Cerebellar cortex (tissue), 1 donor: ENCODE measurements at regions not wholly inside any gene's neighbourhood (a gene's known extent, or its start where the extent isn't known, plus 50 kb on each side); places are given as distances from the start of the nearest gene placed in this dataset.
"Not testable (repeated sequence)": the region's sequence is repeated elsewhere in the genome, so short reads cannot be mapped to it uniquely, and the experiment has no call there.

Experiments
- DNase-seq: peaks from one replicate; pipeline ENCODE4 v3.0.0-alpha.2; 2015; ENCODE audit warnings: low spot score

DNA sequence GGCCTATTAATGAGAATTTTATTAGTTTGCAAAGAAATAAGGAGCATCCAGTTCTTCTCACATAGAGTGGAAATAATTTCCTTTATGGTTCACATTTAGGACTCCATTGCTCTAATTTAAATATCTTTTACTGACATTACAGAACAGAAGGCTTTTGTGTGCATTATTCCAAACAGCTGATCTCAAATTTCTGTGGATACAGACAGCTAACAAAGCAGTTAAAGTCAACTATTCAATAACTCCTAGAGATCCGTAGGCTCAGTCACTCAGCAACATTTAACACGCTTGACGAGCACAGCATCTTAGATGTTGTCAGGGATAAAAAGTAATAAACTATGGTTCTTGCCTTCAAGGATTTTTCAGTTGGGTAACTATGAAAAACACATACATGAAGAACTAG, 305.8 kb upstream of the SYNCRIP start:
- no peak for DNase-seq

DNA sequence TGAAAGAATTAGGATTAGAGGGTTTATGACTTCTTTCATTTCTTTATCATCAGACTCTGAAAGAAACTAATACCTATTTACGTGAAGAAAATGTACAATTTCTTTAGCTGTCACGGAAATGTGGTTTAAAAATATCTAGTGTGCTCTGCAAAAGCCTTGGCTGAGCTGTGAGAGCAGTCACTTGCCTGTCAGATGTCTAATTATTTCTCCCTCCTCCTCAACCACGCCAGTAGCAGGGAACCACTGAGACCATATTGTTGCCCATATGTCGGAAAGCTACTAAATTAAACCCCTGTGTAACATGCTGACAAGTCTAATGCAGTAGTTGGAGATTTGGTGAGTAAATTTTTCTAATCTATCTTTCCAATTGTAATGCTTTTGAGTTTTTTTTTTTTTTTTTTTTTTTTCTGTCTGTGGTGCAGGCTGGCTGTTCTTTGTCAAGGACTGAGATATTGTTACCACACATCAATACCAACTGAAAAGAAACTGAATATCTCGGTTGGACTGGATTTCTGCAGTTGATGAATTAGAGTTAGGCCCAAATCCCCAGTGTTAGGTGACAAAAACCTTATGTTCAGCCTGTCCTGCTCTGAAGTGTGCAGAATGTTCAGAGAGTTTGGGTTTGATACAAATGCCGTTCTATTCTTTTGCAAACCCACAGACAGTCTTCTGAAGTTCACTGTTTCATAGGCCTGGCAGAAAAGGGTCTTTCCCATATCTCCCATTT, 302.9 kb upstream of the SYNCRIP start:
- DNase-seq, result peak; percentile 97

DNA sequence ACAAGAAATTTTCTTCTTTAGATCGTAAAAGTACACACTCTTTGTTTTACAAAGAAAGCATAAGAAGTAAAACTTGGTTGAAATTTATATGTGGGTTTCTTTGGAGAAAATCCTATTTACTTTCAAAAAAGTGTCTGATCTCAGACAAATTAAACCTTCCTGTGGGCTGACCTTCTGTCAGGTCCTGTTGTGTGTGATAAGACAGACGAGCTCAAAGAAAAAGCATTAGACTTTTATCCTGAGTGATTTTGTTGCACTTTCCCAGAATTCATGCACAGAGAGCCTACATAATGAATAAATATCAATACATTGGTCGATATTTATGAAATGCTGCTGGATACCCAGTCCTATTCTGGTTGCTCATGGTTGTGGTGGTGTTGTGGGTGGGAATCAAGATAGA, 302.1 kb upstream of the SYNCRIP start:
- DNase-seq, result peak; percentile 52

DNA sequence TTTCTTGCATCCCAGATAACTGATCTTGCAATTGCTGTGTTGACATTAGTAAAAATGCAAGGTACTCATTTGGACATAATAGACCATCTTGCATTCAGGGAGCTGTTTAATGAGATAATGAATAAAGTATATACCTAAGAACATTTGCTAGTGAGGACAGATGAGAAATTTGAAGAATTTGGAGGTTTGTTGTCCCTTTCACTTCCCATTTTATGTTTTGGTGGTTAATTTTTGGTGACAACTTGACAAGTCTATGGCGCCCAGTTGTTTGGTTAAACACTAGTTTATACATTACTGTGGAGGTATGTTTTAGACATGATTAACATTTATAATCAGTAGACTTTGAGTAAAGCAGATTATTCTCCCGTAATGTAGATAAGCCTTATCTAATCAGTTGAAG, 300.2 kb upstream of the SYNCRIP start:
- DNase-seq, result no peak

DNA sequence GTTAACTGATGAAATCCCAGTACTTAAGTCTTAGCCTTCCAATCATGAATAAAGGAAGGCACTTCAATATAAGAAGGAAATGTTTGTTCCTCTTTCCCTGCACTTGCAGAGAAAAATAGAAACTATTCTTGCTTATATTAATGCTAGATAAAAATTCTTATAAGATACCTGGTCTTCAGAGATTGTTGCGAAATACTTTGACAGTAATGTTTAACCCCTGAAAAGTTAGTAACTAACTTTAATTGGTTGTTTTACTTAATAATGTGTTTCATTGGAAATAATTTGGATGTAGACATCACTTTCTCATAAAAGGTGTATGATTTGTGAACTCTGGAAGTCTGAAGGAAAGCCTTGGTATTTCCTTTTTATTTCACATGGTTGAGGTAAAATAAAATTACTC, 294.2 kb upstream of the SYNCRIP start:
- DNase-seq, result no peak

DNA sequence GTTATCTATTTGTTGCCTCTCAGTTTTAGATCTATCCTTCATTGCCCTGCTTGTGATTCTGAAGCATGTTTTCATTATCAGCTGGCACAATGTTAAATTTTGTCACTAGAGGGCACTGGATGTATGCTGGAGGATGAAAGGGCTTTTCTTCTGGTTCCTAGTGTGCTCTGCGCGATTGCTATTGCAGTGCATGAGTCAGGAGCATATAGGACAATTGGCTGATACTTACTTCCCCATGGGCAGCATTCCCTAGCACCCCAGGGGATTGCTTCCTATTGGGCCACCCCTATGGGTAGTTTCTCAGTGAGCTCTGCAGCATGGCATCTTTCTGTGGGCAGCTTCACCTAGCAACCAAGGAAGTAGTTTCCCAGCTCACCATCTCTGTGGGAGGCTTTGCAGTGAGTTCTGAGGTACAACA, 280.3 kb upstream of the SYNCRIP start:
- peak; percentile 94 for DNase-seq

DNA sequence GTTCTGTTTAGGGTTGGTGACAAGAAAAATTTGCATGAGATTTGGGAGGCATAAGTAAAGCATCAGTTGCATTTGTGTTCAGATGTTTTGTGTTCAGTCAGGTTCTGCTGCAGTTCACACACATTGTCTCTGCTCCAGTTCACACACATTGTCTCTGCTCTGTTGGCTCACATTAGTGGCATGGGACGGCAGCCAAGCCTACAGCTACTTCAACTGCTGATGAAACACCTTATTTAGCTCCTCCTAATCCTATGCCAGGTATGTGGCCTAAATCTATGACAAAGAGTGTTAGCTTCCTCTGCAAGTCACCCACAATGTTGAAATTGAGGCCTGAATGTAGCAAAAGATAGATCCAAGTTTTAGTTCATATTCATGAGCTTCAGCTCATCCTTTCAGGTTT, 278.1 kb upstream of the SYNCRIP start:
- DNase-seq, result peak; percentile 98

DNA sequence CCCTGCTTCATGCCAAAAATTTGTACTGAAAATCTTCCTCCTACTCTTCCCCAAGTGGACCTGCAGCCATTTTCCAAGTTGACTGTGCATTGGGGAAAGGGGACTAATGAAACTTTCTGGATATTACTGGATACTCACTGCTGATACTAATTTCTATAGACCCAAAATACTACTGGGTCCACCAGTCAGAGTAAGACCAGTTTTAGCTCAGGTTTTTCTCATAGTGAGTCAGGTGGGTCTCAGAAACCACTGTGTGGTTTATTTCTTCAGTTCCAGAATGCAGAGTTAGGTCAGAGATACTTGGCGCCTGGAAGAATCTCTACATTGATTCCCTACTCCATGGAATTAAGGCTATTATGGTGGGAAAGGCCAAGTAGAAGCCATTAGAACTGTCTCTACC, 274.8 kb upstream of the SYNCRIP start:
- DNase-seq, result no peak

DNA sequence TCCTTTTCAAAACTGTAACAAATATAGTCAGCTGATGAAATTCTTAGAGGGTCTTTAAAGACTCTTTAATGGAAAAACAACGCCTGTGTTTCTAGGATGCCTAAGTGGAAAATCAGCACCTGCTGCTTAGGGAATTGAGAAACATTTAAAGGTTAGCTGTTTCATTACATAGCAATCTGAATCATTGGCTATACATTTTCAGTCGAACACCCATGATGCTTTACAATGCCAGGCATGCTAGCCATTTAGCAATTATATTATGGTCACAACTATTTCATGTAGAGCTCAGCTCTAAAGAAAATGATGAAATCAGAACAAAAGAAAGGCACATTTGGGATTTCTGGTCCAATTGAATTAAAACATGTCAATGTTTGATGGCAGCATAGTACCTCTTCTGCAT, 270.3 kb upstream of the SYNCRIP start:
- DNase-seq, result no peak

DNA sequence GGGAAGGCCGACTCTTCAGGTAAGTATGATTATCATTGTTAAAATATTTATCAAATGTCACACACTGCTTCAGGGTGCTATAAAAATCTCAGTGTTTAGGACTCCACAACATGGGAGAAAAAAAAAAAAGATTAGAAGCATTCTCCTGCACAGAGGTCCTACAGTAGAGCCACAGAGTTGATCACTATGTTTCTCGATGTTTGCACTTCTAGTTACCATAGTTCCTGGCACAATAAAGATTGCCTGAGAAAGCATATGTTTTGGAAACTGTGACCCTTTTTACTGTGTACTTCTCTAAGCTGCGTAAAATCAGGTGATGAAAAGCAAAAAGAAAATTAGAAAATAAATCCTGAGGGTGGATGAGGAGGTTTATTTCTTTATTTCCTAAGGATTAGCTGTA, 269.9 kb upstream of the SYNCRIP start:
- no peak for DNase-seq

DNA sequence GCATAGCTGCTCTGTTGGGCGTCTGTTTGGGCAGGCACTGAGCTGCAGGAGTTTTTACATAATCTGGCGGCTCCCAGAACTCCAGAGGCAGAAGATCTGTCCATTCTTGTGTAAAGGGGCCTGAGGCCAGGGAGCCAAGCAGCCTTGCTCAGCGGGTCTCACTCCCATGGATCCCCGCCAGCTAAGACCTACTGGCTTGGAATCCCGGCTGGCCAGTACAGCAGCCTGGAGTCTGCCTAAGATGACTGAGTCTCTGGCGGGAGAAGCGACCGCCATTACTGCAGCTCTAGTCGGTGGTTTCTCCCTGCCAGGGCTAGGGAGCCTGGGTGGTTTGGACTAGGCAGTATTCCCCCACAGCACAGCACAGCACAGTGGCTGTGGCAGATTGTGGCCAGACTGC, 268.4 kb upstream of the SYNCRIP start:
- DNase-seq, result peak; percentile 43

DNA sequence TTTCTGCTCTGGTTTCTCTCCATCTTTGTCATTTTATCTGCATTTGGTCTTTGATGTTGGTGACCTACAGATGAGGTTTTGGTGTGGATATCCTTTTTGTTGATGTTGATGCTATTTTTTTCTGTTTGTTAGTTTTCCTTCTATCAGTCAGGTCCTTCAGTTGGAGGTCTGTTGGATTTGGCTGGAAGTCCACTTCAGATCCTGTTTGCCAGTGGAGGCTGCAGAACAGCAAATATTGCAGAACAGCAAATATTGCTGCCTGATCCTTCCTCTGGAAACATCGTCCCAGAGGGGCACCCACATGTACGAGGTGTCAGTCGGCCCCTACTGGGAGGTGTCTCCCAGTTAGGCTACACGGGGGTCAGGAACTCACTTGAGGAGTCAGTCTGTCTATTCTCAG, 265.4 kb upstream of the SYNCRIP start:
- not testable (repeated sequence) for DNase-seq

DNA sequence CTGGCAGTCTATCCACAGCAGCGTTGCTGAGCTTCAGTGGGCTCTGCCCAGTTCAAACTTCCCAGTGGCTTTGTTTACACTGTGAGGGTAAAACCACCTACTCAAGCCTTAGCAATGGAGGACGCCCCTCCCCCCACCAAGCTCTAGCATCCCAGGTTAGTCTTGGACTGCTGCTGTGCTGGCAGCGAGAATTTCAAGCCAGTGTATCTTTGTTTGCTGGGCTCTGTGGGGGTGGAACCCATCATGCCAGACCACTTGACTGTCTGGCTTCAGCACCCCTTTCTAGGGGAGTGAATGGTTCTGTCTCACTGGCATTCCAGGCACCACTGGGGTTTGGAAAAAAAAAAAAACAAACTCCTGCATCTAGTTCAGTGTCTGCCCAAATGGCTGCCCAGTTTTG, 249.7 kb upstream of the SYNCRIP start:
- DNase-seq, result no peak

DNA sequence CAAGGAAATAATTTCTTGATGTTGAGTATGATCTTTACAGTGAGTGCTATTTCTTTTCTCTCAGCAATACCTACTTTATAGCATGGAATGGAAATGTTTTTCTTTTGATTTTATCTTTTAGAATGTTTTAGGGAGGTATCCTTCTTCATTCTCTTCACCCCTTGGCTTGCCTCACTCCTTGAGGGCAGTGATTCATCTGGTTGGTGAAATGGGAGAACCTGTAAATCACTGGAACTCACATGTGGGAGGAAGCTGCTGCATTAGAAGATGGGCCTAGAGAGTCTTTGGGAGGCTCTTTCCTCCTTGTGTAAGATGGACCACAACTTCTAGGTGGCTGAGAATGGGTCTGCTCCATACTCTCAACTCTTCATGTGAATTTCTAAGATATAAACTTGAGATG, 244.8 kb upstream of the SYNCRIP start:
- DNase-seq, result no peak

DNA sequence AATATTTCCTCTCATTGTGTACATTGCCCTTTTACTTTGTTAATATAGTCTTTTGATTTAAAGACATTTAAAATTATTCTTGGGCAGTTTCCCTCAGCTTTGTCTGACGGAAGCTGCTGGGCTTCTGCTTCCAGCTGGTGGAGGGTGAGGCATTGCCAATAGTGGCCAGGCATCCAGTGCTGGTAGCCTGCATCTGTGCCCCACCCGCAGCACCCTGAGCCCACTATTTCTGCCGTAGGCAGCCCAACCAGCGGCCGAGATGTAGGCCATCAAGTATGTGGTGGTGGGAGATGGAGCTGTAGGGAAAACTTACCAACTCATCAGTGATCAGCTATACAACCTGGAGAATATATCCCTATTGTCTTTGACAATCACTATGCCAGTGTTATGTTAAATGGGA, 226.0 kb upstream of the SYNCRIP start:
- no peak for DNase-seq

DNA sequence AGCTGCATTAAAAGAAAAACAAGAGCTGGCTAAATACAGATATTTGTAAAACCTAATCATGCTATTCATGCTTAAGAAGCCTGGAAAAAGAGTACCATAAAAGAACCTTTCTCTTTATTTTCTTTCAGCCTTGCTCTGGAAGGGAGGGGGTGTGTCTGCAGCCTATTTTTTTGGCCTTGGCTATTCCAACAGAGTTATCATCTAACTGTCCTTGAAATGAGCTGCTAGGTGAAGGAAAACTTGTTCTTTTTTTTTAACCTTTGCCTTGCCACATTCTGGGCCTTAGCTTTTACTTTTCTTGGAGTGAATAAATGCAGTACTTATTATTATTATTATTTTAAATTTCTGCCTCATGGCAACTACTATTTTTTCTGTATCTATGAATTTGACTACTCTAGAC, 224.9 kb upstream of the SYNCRIP start:
- DNase-seq, result no peak

DNA sequence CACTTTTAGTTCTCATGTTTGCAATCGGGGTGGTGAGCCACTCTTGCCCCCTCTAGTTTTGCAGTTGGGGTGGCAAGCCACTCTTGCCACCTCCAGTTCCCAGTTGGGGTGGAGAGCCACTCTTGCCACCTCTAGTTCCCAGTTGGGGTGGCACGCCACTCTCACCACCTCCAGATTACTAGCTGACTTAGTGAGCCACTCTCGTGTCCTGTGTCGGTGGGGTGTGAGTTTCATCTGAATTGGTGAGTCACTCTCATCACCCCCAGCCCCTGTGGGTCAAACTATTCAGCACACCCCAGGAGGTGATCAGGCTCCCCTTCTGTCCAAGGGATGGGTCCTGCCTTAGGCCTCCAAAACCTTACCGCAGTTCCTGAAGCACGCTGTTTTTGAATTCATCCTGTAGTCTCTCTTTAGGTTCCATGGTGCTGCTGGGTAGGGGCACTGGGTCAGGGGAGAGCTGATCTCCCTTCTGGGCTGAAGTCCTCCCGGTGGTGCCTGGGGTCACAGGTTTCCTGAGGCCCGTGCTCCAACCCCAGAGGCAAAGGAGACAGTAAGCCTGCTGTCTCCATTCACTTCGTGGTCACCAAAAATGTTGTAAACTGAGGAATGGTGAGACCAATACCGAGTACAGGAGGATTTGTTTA, 224.2 kb upstream of the SYNCRIP start:
- DNase-seq, result no peak

DNA sequence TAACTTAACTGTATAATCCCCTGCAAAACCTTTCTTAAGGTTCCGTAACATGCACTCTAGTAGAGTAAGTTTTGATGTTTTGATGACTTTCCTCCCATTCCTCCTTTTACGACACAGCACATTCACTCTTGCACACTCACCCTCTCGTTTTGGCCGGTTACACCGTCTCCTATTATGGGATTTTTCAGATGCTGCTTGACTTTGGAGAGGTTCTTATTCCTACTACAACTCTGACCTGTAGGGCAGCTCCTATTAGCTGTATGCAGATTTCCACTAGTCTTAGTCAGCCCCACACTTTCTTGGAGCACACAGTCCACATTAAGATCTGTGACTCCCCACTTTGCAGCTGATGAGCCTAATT, 223.7 kb upstream of the SYNCRIP start:
- DNase-seq, result no peak

DNA sequence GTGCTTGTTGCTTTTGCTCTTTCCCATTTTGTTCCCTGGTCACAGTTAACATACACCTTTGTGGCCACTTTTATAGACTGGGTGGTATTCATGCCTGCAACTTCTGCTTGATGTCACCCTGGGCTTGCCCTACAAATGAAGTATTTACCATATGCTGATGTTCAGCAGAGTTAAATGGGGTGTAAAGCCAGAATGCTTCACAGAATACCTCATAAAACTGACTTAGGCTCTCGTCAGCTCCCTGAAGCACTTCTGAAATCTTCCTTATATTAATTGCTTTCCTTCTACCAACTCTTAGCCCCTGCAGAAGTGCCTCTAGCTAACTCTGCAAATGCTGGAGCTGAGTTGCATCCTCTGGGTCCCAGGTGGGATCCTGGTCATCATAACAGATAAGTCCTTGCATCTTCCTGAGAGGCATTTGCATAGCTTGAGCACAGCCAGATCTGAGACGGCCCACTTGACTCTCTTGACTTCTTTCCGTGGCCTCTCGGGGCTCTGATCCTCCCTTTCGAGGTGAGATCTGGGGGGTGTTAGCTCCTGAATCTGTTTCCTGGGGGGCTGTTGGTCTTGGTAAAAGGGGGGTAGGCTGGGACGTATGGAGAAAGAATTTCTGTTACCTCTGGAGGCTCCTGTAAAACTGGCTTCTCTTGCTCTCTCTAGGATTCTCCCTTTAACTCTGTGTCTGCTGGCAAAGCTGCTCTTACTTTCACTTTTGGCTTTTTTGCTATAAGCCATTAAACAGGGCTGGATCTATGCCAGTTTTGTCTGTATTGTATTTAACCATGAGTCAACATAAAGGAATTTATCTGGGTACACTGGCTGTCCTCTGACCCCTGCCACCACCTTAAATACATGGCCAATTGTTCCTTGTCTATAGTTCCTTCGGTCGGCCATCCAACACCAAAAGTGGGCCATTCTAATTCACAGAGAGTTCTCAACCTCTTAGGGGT, 223.0 kb upstream of the SYNCRIP start:
- peak; percentile 18 for DNase-seq

DNA sequence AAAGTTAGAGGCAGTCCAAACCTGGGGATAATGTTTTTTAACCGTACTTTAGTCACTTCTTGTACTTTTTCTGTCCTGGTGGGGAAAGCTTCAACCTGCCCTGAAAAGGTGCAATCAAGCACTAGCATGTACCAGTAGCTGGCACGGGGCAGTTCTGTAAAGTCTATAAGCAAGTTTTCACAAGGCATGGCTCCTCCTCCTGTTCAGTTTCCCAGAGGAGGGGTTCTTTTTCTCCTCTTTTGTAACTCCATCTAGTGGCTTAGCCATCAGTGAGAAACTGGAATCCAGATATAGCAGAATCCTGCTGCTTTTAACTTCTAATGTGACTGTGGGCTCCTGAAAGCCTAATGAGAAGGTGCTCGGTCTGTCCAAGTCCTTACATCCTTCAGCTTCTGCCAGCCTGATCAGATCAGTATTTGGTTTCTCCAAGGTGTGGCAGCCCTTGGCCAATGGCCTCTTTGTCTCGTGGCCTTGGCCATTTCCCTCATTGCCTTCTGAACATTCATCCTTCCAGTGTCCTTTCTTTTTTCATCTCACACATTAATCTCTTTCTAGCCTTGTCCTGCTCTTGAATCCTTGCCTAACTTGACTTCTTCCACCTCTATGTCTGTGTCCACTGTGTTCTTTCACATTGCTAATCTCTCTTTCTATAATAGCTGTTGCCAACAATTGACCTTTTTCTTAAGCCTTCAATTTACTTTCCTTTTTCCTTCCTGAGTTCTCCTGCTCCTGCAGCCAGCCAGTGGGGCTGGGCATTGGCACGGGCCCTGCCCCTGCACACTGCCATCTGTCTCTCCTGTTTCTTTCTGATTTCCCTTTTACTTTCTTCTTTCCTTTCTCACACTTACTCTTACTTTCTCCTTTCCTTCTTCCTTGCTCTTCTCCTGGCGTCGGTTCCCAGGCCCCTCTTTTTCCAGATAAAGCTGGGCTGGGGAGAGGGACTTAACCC, 222.0 kb upstream of the SYNCRIP start:
- peak; percentile 52 for DNase-seq

DNA sequence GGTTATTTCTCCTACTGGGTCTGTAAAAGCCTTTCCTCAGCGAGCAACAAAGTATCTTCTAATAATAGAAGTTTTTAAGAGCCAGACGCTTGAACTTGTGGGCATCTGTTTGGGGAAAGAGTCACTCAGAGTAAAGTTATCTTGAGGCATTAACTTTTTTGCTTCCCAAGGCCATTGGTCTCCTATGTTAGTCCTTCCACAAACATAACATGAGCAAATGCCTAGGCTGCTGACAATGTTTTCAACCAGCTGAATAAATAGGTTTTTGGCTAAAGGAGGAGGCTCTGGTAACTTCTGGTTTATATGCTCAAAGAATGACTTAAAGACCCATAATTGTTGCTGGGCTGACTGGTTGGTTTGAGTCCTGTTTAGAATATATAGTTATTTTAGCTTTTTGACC, 213.5 kb upstream of the SYNCRIP start:
- DNase-seq, result no peak
